Activated CD4-positive, alpha-beta T cell treated with anti-CD3 and anti-CD28 coated beads, Interleukin-2, Interleukin-4, amounts not matched to agents 100 ng/mL and 50 ng/mL, durations not matched to agents 16 hours and 8 hours (primary cell): ENCODE measurements at regions not wholly inside any gene's neighbourhood (a gene's known extent, or its start where the extent isn't known, plus 50 kb on each side); places are given as distances from the start of the nearest gene placed in this dataset.
A peak's percentile ranks its signal among the peaks of the same experiment; 100 is the strongest.
"Not testable (repeated sequence)": the region's sequence is repeated elsewhere in the genome, so short reads cannot be mapped to it uniquely, and the experiment has no call there.

ENCODE experiments used
- DNase-seq: peaks from one replicate; pipeline ENCODE4 v3.0.0-alpha.2; 2020; ENCODE audit warnings: low spot score

DNA sequence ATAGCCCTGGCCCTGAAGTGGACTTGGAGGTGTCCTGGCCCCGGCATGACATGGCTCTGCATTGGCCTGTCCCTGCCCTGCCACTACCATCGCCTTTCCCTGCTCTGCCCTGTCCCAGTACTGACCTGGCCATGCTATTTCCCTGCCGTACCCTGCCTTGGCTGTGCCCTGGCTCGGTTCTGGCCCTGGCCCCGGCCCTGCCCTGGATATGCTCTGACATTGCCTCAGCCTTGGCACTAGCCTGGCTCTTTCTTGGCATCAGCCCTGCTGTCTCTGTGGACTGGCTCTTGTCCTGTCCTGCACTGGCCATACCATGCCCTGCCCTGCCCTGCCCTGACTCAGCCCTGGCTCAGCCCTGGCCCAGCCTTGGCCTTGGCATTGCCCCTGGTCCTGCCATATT lies 252.2 kb downstream of the TP53TG3F start:
- not testable (repeated sequence) for DNase-seq

GRCh38 chr16:33712308-33712707 lies 252.9 kb downstream of the TP53TG3F start:
- not testable (repeated sequence) for DNase-seq

DNA sequence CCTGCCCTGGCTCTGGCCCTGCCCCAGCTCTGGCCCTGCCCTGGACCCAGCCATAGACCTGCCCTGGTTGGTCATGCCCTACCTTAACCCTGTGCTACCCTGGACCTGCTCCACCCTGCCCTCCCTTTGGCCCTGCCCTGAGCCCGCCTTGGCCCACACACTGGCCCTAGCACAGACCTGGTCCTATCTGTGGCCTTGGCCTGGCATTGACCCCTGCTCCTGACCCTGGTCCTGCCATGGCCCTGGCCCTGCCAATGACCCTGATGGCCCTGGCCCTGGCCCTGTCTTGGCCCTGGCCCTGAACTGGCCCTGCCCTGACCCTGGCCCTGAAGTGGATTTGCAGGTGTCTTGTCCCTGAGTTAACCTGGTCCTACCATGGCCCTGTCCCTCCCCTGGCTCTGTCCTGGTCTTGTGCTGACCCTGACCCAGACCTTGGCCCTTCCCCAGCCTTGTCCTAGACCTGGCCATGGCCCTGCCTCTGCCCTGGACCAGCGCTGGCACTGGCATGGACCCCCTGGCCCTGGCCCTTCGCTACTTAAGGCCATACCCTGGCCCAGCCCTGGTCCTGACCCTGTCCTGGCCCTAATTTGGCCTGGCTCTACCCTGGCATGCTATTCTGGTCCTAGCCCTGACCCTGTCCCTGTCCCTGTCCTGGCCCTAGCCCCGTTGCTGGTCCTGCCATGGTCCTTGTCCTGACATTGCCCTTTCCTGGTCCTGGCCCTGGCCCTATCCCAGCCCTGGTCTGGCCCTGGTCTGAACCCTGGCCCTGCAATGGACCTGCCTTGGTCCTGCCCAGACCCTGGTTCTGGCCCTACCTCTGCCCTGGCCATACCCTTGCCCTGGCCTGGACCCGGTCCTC lies 253.7 kb downstream of the TP53TG3F start:
- DNase-seq, result not testable (repeated sequence)

- DNase-seq, result not testable (repeated sequence)
These were observed 254.5 kb downstream of the TP53TG3F start for GRCh38 chr16:33713710-33714538.

DNA sequence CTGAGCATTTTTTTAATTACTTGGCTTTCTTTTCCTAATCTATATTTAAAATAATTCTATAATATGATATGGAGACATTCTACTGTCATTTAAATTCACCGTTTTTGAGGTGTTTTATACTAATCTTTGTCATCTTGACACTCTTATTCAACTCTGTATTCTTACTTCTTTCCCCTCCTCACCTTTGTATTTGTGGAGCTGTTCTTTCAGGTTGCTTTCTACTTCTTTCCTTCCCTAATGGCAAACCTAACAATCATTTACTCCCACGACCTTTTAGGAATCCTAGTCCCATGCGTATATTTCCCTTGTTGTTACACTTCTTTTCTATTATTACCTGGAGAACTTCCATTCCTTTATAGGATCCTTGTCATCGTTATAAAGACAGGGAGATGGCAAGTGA lies 271.8 kb downstream of the TP53TG3F start:
- not testable (repeated sequence) for DNase-seq

DNA sequence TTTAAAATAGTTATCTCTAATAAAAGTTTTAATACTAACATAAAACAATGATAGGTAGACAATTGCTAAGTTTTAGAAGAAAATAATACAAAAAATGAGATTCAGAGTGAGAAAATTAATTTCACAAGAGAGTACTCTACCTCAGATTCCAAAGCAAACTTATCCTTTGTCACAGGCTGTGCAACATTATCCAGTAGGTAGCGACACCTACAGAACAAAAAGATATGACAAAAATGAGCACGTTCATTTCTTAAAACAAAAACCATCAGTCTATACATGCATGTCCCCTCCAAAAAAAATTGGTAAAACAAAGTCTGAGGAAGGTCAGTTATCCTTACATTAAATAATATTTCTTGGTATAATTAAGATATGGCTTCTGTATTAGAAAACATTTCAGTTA lies 275.2 kb downstream of the TP53TG3F start:
- not testable (repeated sequence) for DNase-seq

DNA sequence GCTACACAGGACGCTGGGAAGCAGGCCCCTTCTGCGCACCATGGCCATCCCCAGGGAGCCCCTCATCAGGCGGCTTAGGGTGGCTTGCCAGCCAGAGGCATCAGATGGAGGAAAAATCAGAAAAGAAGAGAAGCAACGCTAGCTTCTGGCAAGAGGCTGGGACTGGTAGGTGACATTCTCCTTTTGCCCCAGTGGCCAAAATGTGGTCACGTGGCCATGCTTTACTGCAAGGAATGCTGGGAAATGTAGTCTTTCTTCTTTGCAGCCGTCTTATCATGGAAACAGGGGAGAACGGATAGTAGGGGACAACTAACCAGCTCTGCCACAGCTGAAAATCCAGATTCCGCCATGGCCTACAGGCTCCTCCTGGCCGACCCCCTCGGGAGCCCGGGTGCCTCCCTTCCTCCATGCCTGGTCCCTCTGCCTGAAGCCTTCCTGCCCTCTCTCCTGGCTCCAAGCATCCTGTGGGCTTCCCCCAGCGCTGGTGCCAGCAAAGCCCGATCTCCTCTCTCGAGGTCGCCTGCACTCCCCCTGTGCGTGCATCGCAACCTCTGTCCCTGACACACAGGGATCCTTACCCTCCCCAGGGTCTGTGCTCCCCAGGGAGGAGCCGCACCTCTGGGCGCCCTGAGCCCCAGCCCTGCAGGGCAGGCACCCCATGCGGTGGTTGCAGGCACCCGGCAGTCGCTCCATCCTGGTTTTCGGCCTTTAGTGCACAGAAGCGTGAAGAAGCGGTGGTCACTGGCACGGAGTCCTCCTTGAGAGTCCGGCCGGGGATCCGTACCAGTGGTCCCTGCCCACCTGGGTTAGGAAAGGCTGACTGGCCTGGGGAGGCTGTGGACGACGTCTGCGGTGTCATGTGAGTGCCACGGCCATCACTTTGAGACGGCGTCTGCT lies 307.7 kb downstream of the TP53TG3F start:
- not testable (repeated sequence) for DNase-seq

- DNase-seq, result not testable (repeated sequence)
These were observed 309.3 kb downstream of the TP53TG3F start for GRCh38 chr16:33768710-33769109.

GRCh38 chr16:33769180-33769846 lies 309.9 kb downstream of the TP53TG3F start:
- DNase-seq, result not testable (repeated sequence)

GRCh38 chr16:33770478-33770877 lies 311.1 kb downstream of the TP53TG3F start:
- DNase-seq, result not testable (repeated sequence)

DNA sequence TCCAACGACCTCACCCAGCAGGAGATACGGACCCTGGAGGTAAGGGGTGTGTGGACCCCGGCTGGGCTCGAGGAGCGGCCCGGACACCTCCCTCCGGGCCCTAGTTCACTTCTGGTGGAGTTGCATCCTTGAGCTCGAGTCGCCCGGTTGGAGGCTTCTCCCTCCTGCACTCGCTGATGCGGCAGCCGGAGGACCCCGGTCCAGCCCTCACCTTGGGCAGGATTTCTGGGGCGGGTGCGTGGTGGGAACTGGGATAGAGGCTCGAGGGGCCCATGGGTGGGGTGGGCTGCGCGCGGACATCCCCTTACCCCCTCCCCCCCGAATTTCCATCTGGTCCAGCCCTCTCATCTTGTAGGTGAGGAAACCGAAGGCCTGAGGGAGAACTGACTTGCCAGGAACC lies 311.8 kb downstream of the TP53TG3F start:
- DNase-seq, result not testable (repeated sequence)

GRCh38 chr16:33773966-33774365 lies 314.6 kb downstream of the TP53TG3F start:
- not testable (repeated sequence) for DNase-seq

- not testable (repeated sequence) for DNase-seq
These were observed 315.3 kb downstream of the TP53TG3F start for GRCh38 chr16:33774724-33775123.

- DNase-seq, result not testable (repeated sequence)
These were observed 357.0 kb downstream of the TP53TG3F start for GRCh38 chr16:33816328-33816944.

DNA sequence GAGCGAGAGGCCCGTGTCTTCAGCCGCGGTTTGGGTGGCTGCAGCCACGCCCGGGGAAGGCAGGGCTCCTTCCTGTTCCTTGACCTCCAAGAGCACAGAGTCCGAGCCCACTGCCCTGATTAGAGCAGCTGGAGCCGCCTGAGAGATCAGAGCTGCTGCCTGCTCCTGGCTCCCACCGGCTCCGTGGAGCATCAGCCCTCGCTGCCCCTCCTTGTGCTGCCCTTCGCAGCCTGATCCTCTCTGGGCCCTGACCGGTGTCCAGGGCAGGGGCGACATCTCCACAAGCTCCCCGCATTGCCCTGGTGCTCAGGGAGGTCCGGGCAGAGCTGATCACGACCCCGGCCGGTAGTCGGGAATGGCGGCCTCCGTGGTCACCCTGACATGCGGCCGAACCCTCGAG lies 365.3 kb downstream of the TP53TG3F start:
- not testable (repeated sequence) for DNase-seq

DNA sequence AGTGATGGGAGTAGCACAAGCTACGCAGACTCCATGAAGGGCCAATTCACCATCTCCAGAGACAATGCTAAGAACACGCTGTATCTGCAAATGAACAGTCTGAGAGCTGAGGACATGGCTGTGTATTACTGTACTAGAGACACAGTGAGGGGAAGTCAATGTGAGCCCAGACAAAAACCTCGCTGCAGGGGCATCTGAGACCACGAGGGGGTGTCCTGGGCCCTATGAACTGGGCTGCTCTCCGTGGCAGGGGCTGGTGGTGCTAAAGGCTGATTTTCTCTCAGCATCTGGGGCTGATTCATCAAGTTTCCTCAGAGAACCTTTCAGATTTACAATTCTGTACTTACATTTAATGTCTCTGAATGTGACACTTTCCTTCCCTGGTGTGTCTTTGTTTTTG lies 368.1 kb downstream of the TP53TG3F start:
- not testable (repeated sequence) for DNase-seq

GRCh38 chr16:33839157-33839556 lies 379.7 kb downstream of the TP53TG3F start:
- not testable (repeated sequence) for DNase-seq

- DNase-seq, result peak; percentile 22
These were observed 385.1 kb downstream of the TP53TG3F start for GRCh38 chr16:33844533-33844932.
